Skin of body (tissue), 1 donor: ENCODE measurements at regions not wholly inside any gene's neighbourhood (a gene's known extent, or its start where the extent isn't known, plus 50 kb on each side); places are given as distances from the start of the nearest gene placed in this dataset.

Source experiments
- DNase-seq: peaks from one replicate; lab custom pipeline; 2025; lab: John Stamatoyannopoulos, UW

DNA sequence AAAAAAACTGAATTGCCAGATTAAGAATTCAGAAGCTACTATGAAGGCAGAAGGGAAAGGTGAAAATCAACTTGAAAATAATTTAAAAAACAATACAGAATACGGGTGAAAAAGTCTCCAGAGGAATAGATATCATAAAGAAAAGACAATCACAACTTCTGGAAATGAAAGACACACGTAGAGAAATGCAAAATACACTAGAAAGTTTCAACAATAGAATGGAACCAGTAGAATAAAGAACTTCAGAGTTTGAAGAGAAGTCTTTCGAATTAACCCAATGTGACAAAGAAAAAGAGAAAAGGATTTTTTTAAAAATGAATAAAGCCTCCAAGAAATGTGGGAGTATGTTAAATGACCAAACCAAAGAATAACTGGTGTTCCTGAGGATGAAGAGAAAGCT is 263.8 kb upstream of the FAT3 start:
- DNase-seq: no peak

DNA sequence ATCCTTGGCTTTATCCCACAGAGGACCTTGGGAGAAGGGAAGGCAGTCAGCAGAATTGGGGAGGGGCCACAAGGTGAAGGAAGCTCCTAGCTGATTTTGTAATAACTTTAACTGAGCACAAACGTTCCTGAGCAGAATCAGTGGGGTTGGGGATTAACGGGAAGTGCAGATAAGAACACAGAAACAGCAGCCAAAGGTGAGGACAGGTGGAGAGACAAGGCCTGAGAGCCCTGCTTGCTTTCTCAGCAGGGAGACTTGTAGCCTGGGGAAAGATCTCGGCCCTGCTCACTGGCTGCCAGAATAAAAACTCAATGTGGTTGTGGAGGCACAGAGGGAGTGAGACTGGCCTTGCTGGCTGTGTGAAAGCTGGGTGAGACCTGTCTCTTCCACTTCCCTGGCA is 265.2 kb upstream of the FAT3 start:
- no peak for DNase-seq

DNA sequence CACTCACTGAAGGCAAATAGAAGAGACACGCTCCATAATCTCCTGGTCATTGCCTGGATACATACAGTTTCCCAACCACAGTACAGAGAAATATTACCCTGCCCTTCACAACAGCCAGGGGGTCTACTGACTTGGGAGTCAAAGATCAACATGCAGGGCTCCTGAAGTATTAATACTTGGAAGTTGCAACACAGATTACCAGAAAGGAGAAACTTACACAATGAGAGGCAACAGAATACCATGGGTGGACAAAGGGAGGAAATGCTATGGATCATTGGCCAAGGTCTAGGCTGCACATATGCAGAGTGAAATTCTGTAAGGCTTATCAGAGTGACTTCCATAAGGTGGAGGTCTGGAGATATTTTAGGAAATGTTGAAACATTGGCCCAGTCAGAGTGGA is 267.9 kb upstream of the FAT3 start:
- DNase-seq: no peak

DNA sequence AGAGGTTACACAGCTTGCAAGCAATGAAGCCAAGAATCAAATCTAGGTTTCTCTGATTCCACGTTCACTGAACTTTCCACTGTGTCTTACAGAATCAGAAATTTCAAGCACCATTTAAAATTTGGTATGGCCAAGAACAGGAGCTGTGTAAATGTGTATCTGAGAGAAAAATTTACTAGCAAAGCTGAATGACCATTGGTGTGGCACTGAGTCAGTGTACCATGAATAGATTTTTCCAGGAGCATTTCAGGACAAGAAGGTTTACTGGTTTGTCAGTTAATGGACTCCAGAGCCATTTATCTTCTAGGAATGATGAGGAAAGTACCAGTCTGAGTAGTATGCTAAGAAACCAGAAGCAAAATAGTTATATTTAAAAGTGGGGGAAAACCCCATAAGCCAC is 269.4 kb upstream of the FAT3 start:
- no peak for DNase-seq

DNA sequence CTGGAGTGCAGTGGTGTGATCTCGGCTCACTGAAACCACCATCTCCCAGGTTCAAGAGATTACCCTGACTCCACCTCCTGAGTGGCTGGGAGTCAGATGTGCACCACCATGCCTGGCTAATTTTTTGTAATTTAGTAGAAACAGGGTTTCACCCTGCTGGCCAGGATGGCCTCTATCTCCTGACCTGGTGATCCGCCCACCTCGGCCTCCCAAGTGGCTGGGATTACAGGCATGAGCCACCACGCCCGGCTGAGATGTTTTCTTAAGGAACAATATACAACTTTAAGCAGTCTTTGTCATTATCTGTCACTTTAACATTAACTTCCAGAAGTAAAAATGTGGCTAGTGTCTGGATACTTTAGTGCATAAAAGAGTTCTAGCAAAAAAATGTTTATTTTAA is 272.6 kb upstream of the FAT3 start:
- no peak for DNase-seq

DNA sequence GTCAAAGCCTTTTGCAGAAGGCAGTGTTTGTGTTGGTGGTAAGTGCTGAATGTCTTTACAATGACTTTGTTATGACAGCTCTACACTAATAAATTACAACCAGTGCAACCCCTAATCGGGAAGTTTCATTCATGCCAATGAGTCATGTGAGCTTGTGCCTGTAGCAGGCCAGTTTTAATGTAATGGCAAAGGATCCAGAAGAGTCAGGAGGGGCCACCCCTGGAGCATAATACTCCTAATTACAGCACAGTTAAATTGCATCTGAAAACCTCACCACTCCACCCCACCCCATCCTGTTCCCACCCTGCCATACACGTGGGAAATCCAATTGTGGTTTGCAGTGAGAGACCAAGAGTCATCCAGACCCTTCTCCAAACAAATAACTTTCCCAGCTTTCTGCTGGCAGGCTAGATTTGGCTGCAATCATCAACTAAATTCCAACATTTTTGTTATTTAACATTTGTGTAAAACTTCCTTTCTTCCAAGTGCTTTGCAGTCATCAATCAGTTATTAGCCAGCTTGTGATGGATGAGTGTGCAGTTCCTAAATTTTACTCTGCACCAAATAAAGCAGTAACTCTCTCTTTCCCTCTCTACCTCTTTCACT is 277.3 kb upstream of the FAT3 start:
- peak; percentile 67 for DNase-seq

DNA sequence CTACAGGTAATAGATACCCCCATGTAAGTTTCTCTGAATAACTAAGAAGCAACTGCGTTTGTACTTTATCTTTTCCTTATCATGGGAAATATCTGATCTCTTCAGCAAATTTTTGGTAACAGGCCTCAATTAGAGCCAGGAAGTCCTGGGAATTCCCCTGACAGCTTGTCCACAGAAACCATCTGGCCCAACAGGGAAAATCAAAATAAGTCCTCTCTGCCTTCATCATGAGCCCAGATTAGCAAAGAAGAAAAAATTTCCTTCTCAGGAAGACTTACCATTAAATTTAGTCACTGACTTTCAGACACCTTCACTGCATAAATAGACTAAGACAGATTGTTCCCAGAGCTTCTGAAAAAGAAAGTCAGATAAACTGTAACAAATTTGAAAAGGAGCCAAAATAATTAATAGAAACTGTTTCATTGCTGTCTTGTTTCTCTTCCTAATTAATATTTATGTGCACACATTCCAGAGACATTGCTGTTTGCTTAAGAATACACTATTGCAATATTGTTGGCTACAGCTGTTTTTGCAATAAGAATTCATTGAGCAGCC is 278.1 kb upstream of the FAT3 start:
- DNase-seq: no peak

DNA sequence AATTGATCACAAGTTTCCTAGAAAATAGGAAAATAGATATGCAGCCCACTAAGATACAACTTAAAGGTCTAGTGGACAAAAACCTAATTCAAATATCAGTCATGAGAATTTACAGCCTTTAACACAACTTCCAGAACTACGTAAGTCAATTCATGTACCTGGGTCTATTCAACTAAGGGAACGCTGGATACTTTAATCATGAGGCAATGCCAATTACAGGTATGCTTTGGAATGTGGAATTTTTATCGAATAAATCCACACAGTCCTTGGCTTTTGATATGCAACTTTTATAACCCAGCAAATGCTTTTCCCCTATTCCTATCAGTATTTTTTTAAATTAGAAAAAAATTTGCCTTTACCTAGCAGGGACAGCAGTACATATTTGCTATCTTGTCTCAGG is 289.5 kb upstream of the FAT3 start:
- no peak for DNase-seq

DNA sequence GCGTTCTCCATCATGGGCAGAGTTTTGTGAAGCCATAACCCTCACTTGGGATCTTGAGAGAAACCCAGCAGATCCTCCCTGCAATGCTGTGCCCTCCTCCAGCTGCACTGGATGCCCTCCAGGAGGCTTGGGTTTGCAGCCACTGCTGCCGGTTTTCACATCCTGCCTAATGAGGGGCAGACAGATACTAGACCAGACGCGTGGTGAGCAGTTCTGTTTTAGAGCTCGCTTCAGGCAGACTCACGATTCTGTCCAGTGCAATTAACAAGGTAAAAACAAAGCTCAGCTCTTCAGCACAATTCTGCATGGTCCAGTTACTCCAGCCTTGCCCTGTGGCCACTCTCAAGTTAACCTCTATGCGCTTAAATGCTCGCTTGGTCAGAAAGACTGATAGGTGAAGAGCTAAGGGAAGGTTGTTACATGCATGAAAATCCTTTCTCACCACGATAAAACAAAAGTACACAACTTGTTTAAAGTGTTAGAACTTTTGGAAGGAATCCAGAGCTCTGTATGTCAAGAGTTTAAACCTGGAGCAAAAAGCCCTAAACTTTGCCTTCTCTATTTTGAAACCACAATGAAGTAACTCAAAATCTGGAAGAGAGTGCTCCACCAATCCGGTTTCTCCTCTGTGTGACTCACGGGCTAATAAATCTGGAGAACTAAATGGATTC is 292.3 kb upstream of the FAT3 start:
- DNase-seq: peak; percentile 7

DNA sequence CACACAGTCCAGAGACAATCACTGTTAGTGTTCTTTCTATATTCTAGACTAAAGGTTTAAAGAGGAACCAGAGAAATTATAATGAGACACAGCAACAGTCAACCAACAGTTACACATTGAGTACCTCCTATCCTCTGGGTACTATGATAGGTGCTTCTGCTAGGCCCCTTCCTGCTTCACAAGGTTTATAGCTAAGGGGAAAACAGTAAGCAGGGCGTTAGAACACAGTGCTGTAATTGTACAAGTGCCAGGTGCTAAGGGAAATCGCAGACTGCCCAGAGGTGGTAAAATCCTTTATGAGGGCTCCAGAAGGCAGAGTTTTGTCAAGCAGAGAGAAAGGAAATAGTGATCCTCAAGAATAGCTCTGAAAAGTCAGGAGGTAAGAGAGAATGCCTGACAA is 297.2 kb upstream of the FAT3 start:
- DNase-seq: no peak

DNA sequence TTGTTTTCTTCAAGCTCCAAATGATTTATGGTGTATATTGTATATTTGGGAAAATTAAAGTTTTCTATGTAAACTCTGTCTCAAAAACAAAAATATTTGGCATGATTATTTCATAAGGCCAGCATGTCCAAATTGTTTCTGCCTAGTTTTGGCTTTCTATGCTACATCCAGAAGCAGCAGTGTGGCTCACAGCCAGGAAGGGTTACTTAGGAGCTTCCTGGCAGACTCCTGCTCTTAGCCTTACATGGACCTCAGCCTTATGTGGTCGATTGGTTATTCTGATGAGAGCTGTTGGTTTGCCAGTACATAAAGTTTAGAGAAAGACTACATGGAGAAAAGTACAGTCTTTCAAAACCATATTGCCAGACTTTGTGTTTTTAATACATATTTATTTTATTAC is 297.7 kb upstream of the FAT3 start:
- peak; percentile 32 for DNase-seq

DNA sequence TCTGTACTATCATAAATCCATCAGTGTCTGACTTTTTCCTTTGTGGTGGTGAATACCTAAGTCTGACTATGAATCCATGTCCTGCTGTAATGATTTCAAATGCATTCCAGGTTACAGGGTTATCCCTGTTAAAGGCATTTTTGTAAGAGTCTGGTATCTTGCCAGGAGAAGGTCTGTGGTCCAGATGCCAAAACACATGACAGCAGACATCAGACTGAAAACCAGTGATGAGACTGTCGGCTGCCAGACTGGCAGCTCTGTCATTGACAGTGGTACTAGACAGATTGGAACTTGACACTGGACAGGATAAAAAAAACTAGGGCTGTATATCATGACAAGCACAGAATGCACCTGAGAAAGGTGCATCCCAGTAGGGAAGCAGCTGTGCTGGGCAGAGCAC is 301.8 kb upstream of the FAT3 start:
- no peak for DNase-seq

DNA sequence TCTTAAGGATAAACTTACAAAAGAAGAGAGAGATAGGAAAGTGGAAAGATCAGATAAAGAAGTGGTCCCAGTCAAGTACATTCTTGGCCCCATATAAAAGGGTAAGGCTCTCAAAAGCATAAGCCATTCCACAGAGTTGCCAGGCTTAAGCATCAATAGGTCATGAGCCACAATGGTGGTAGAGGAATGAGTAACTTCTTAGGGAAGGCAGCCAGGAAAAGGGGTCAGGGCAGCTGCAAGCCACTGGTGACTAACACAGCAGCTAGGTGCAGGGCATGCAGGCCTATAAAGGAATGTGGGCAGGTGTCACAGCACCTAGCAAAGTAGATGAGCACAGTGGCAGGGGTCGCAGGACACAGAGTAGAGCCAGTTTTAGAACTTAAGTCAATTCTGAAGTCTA is 302.6 kb upstream of the FAT3 start:
- DNase-seq: no peak

DNA sequence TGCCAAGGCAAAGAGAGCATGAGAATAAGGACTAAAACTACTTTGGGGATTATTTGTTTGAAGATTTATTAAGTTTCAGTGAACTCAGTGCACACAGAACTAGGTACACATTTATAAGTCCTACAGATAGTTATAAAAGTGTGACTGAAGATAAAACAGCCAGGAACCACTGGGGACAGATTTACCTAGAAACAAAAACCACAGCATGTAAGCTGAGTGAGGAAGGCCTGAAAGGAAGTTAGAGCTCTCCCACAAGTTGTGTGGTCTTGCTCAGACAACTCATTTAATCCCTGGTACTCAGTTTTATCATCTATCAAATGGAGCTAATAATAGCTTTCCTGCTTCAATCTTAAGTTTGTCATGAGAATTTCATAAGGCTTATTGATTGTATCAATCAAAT is 311.2 kb upstream of the FAT3 start:
- no peak for DNase-seq

DNA sequence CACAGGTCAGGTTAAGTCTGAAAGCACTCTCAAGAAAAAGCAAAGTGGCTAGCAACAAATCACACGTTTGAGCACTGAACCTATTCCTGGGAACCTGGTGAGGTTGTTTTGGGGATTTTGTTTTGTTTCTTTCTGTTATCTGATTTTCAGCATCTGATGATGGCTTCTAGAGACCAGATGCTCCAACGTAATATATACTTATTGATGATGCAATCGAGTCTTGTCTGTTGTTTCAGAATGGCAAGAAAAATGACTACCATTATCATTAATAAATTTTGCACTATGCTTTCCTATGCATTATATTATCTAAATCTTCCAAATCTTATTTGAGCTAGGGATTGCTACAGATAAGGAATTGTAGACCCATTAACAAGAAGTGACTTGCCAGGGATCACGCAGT is 312.3 kb upstream of the FAT3 start:
- no peak for DNase-seq

DNA sequence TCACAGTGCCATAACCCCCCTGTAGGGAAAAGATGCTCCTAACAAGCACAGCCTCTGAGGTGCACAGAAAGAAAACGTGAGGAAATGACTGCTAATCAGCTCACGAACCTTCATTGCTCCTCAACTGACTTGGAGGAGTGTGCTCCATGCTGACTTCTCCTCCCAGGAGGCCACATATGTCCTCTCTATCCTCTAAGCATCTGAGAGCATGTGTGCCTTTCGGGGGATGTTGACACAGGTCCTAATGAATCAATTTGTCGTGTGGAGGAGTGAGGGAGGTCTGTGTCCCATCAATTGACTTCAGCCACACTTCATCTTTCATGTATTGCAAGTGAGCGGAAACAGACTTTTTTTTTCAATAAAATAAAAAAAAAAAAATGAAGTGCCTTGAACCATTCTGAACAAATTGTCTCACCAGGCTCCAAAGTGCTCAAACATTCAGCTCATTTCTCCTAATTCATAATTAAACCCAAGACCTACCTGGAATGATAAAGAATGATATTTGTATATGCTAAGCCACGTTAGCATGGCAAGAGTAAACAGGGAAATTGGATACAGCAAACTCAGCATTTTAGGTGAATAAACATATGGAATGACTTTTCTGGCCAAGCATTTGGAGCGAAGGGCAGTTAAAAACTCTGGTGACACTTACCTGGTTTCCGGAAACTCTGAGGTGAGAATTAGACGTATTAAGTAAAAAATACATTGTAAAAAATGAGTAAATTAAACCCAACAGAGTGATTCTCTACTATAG is 317.6 kb upstream of the FAT3 start:
- no peak for DNase-seq

DNA sequence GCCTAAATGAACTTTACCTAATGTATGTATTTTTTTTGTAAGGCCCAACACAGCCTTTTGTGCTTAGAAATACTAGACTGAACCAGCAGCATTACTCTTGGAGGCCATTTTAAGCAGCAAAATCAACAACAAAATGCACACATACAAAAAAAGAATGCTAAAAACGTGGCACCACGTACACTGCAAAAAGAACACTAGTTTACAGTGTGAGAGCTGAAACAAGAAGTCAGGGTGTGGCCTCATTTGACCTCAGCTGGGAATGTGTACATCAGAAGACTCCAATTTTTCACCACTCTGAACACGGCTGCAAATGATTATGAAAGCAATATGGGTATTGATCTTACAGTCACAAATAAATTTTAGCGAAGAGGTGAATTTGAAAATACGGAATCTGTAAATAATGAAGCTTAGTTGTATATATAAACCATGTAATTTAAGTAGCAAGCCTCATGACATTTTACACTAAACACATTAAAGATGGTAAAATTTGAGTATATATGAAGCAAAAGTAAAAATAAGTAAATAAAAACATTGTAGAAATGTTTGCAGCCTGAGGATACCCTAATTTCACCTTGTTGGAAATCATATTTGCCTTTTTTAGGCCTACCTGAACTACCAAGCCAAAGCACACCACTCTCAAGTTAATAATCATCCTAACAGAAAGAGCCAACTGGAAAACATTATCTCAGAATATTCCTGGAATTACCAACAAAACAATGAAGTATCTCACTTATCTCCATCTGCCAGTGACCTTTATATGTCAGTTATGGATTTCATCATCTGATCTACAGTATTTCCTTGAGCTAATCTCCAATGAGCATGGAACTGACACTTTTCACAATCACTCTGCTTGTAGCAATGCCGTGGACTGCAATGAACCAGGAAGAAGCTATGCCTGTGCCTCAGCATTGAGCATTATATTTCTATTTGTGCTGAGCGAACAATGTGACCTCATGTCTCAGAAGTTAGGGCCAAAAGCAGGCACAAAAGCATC is 319.5 kb upstream of the FAT3 start:
- no peak for DNase-seq

DNA sequence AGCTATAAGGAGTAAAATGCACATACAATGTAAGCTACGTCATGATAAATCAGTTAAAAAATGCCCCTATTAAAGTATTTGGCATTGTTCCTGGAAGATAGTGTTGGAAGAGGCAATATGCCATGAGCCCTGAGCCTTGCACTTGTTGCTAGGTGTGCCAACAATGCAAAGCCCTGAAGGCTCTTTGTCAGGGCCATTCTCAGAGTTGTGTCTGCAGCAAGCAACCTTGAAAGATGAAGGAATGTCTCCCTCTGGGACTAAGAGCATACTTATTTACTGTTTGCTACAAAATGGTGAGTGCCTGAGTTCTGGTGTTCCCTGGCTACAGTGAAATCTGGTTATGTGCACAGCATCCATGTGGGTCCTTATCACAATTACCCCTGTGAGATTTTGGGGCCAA is 322.3 kb upstream of the FAT3 start:
- no peak for DNase-seq

DNA sequence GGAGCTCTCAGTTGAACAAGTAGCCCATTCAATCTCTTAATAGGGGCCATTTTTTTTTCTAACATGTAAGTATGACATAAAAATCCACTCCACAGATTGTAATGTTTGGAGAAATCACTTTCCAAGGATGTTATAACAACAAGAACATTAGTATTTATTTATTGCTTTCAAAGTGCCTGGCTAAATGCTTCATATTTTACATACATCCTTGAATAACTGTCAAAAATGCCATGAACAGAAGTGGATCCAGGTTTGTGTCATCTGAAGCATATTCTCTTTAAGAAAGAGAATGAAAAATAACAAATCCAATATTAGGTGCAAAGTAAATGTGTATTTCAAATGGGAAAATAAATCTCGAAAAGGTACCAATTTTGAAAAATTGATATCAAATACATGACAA is 344.0 kb upstream of the FAT3 start:
- DNase-seq: no peak

DNA sequence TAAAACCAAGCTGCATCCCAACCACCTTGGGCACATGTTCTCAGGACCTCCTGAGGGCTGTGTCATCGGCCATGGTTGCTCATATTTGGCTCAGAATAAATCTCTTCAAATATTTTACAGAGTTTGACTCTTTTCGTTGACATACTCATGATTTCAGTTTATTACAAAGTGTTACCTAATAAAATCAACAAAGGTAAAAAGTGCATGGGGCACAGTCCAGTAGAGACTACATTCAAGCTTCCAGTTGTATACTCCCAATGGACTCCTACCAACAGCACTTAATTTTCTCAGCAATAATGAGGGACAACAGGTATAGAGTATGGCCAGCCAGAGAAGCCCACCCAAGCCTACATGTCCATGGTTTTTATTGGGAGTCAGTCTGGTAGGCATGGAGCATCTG is 347.9 kb upstream of the FAT3 start:
- no peak for DNase-seq

DNA sequence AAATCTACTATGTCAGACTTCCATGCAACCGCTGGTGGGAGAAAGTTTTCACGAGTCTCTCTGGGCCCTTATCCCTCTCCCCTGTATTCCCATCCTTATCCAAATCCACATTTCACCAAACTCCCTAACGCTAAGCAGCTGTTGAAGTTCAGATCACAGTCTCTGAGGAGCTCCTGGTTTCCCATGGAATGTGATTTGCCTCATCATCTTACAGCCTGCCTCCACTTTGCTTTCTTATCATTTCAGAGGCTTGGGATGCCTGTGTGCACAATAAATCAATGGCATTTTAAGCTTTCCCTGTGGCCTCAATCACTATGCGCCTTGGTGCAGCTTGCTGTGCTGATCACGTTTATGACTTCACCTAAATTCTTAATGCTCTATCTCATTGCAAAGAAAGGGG is 352.4 kb upstream of the FAT3 start:
- DNase-seq: no peak

DNA sequence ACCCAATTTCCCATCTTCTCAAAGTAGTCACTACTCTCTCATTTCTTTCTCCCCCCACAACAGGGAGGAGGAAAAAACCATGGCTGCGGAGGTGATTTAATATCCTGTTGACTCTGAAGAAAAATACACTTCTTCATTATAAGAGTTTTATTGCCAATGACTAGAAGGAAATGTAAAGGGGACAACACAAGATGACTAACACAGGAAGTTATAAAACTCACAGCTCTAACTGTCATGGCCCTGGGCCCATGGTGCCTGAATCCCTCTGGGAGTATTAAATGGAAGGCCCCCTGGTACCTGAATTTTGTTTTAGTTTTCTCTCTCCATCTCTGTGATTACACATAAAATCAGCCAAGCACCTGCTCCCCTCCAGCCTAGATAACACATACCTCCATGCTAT is 352.8 kb upstream of the FAT3 start:
- DNase-seq: no peak
